ENCODE measurements at regions not wholly inside any gene's neighbourhood (a gene's known extent, or its start where the extent isn't known, plus 50 kb on each side); places are given as distances from the start of the nearest gene placed in this dataset.

- H4K8ac ChIP-seq (ENCODE audit: low read depth in 2 of 2, low read length in 2 of 2): no peak overlapping the region
- intact Hi-C loops (cut with micrococcal nuclease) (no loop called here), in situ Hi-C loops (cut with MboI; ENCODE audit: low sequenced_read_pairs) (no loop called here), dilution Hi-C loops (cut with HindIII; ENCODE audit: low sequenced_read_pairs, unreplicated experiment) (no loop called here)
- no peaks in the 10 kb centered on the region for H3K27me3 ChIP-seq (ENCODE audit: control insufficient read depth, insufficient read depth, low read length)
- POLR2A ChIA-PET (ENCODE audit: unreplicated experiment): no interaction called here
- no peak overlapping the region for H3K14ac ChIP-seq (replicated peaks; ENCODE audit: low read depth, low read length)
- no peak overlapping the region for H2BK20ac ChIP-seq (ENCODE audit: low read depth, low read length)
- H3K4me2 ChIP-seq (ENCODE audit: low read depth, low read length): no peak overlapping the region
- BruUV-seq (replicated peaks): no TSS peak
- H3K79me1 ChIP-seq (ENCODE audit: low read depth in 1 of 2, low read length in 2 of 2): no peaks in the 10 kb centered on the region
- CTCF ChIA-PET: no interaction called here
- no peak overlapping the region for H2BK15ac ChIP-seq (ENCODE audit: low read depth, low read length)
- no peak overlapping the region for H3K27ac ChIP-seq (ENCODE audit: insufficient read depth, low read length)
- no peak overlapping the region for H4K91ac ChIP-seq (ENCODE audit: insufficient read depth, low read depth, low read length)
- H3K36me3 ChIP-seq (ENCODE audit: control insufficient read depth, insufficient read depth, low read length): no peaks in the 10 kb centered on the region
- no peak for ATAC-seq (ENCODE audit: low read depth)
- no peak for DNase-seq
- no peak overlapping the region for H3K9ac ChIP-seq (ENCODE audit: low read depth, low read length)
- H3K4me3 ChIP-seq (ENCODE audit: insufficient read depth, low read depth, low read length): no peak overlapping the region
- no peak overlapping the region for H2AK9ac ChIP-seq (replicated peaks; ENCODE audit: low read depth, low read length, poor library complexity)
- no peak overlapping the region for H3K18ac ChIP-seq (ENCODE audit: low read depth, low read length)
- H3K4me1 ChIP-seq (ENCODE audit: control insufficient read depth, insufficient read depth, low read length): no peaks in the 10 kb centered on the region
- H3K9me3 ChIP-seq (ENCODE audit: control insufficient read depth, insufficient read depth, low read length): peaks cover 19% of the 10 kb centered on the region
- no peaks in the 10 kb centered on the region for H3K9me1 ChIP-seq (ENCODE audit: insufficient read depth, low read length)
- no peak overlapping the region for H2AFZ ChIP-seq (replicated peaks; ENCODE audit: low read length, poor library complexity)
- no peak overlapping the region for H4K5ac ChIP-seq (ENCODE audit: low read depth, low read length)
- H2BK5ac ChIP-seq (ENCODE audit: low read depth, low read length, poor library complexity, severe bottlenecking): no peak overlapping the region
- H4K20me1 ChIP-seq (ENCODE audit: insufficient read depth, low read length): no peaks in the 10 kb centered on the region
- H3K4ac ChIP-seq (ENCODE audit: low read depth, low read length): no peak overlapping the region
- H2AK5ac ChIP-seq (ENCODE audit: low read depth, low read length): no peak overlapping the region
- no CpG with 5 or more reads among the region's 5 CpGs for WGBS, 2 experiments (ENCODE audit: extremely low coverage in 2 of 2, insufficient read length in 1 of 2)
- no peak overlapping the region for H3K56ac ChIP-seq (ENCODE audit: extremely low read depth, insufficient read depth, low read length)
- no peak overlapping the region for H2BK120ac ChIP-seq (ENCODE audit: low read depth, low read length)
- H3K23ac ChIP-seq (ENCODE audit: low read depth, low read length): no peak overlapping the region
- no peak for TF ChIP-seq NFE2L2 (IDR thresholded peaks at IDR 0.05; ENCODE audit: low read depth, low read length)
- no peak for TF ChIP-seq MXI1 (IDR thresholded peaks at IDR 0.05; ENCODE audit: borderline replicate concordance, low read depth, low read length)
- no peak for TF ChIP-seq MAFK (IDR thresholded peaks at IDR 0.05; ENCODE audit: low read depth, low read length)
- no peak for TF ChIP-seq MAZ (IDR thresholded peaks at IDR 0.05; ENCODE audit: borderline replicate concordance, low read depth, low read length)
- TF ChIP-seq RFX5 (IDR thresholded peaks at IDR 0.05; ENCODE audit: low read depth, low read length): no peak
- no peak for TF ChIP-seq BHLHE40 (IDR thresholded peaks at IDR 0.05; ENCODE audit: low read depth, low read length)
- TF ChIP-seq USF2 (IDR thresholded peaks at IDR 0.05; ENCODE audit: low read depth, low read length): no peak
- TF ChIP-seq CEBPB (IDR thresholded peaks at IDR 0.05; ENCODE audit: low read depth, low read length): no peak
- TF ChIP-seq ELK1 (IDR thresholded peaks at IDR 0.05; ENCODE audit: borderline replicate concordance, low read depth, low read length): no peak
Measured at GRCh38 chr10:121658111-121658510, 59.9 kb upstream of the FGFR2 start.

Data from IMR-90 (cell line).